Lower lobe of right lung (tissue), 2 donors: ENCODE measurements at regions not wholly inside any gene's neighbourhood (a gene's known extent, or its start where the extent isn't known, plus 50 kb on each side); places are given as distances from the start of the nearest gene placed in this dataset.

ENCODE experiments used
- ATAC-seq, 2 donors: fragments of 200-7000 bp; cut with Tn5 transposase; one replicate each; pipeline ENCODE4 v1.9.1; 2020 to 2022; ENCODE audit warnings: mild to moderate bottlenecking in 2 of 2, moderate library complexity in 2 of 2
- DNase-seq: peaks from one replicate; pipeline ENCODE4 v3.0.0-alpha.2; 2020
- H3K27ac ChIP-seq: fragments of 200-600 bp; one replicate; pipeline ENCODE4 v1.8.0; 2022
- H3K27me3 ChIP-seq: fragments of 200-600 bp; one replicate; pipeline ENCODE4 v1.8.0; 2022; ENCODE audit warnings: low read depth
- H3K36me3 ChIP-seq: fragments of 200-600 bp; one replicate; pipeline ENCODE4 v1.8.0; 2022; ENCODE audit warnings: mild to moderate bottlenecking
- H3K4me1 ChIP-seq: fragments of 200-600 bp; one replicate; pipeline ENCODE4 v1.8.0; 2022
- H3K4me3 ChIP-seq: fragments of 200-600 bp; one replicate; pipeline ENCODE4 v1.8.0; 2022; ENCODE audit warnings: mild to moderate bottlenecking
- H3K9me3 ChIP-seq: fragments of 200-600 bp; one replicate; pipeline ENCODE4 v1.8.0; 2022
- intact Hi-C: fragments of 100-400 bp; cut with DNase I; formaldehyde crosslinking; loops from one replicate; pipeline ENCODE4 v1.11.0; 2022
- TF ChIP-seq, protein P1 (sequence below): fragments of 200-600 bp; IDR thresholded peaks from one replicate; pipeline ENCODE4 v1.8.0; 2022; ENCODE audit warnings: antibody characterized with exemption, mild to moderate bottlenecking
- donor health status: DM: no; HTN: yes; CAD: no; lungs with severe emphysema.

GRCh38 chr1:229975047-229975446 lies 92.0 kb upstream of the GALNT2 start:
- no peak overlapping the region for H3K27ac ChIP-seq
- H3K27me3 ChIP-seq: no peaks in the 10 kb centered on the region
- DNase-seq (no peak), ATAC-seq (no peak)
- intact Hi-C loops: no loop called here
- H3K4me1 ChIP-seq: no peaks in the 10 kb centered on the region
- no peaks in the 10 kb centered on the region for H3K36me3 ChIP-seq
- TF ChIP-seq, protein P1, sequence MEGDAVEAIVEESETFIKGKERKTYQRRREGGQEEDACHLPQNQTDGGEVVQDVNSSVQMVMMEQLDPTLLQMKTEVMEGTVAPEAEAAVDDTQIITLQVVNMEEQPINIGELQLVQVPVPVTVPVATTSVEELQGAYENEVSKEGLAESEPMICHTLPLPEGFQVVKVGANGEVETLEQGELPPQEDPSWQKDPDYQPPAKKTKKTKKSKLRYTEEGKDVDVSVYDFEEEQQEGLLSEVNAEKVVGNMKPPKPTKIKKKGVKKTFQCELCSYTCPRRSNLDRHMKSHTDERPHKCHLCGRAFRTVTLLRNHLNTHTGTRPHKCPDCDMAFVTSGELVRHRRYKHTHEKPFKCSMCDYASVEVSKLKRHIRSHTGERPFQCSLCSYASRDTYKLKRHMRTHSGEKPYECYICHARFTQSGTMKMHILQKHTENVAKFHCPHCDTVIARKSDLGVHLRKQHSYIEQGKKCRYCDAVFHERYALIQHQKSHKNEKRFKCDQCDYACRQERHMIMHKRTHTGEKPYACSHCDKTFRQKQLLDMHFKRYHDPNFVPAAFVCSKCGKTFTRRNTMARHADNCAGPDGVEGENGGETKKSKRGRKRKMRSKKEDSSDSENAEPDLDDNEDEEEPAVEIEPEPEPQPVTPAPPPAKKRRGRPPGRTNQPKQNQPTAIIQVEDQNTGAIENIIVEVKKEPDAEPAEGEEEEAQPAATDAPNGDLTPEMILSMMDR: no peak
- H3K9me3 ChIP-seq: no peaks in the 10 kb centered on the region
- H3K4me3 ChIP-seq: no peak overlapping the region

- DNase-seq (no peak), ATAC-seq (no peak)
- H3K4me1 ChIP-seq: no peaks in the 10 kb centered on the region
- H3K4me3 ChIP-seq: no peak overlapping the region
- H3K36me3 ChIP-seq: no peaks in the 10 kb centered on the region
- TF ChIP-seq, protein P1: no peak
- no peak overlapping the region for H3K27ac ChIP-seq
- no peaks in the 10 kb centered on the region for H3K27me3 ChIP-seq
- no peaks in the 10 kb centered on the region for H3K9me3 ChIP-seq
- intact Hi-C loops: no loop called here
Measured at GRCh38 chr1:229980009-229980408, 87.0 kb upstream of the GALNT2 start.

DNA sequence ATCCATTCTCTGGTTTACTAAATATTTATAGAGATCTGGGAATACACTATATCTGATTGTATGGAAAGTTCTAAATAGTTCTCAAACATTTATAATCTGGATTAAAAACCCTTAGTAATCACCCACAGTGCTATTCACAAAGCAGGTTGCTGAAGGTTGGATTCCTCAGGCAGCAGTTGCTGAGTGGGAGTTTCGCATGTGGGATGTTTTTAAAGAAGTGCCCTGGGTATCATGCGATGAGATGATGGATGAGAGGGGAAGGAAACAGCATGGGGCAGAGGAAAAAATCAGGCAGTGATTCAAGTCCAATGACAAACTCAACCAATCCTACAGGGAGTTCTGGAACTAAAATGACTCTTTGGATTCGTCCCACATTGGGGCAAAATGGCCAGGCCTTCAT lies 85.3 kb upstream of the GALNT2 start:
- no peak overlapping the region for H3K4me3 ChIP-seq

GRCh38 chr1:229984310-229984991 lies 82.6 kb upstream of the GALNT2 start:
- Histone ChIP-seq H3K36me3 (no peaks in the 10 kb centered on the region), H3K4me3 (no peak overlapping the region), H3K9me3 (no peaks in the 10 kb centered on the region), H3K27me3 (no peaks in the 10 kb centered on the region), H3K27ac (no peak overlapping the region), H3K4me1 (no peaks in the 10 kb centered on the region)
- no peak for DNase-seq
- intact Hi-C loops: no loop called here
- TF ChIP-seq, protein P1: no peak
- no peak for ATAC-seq

More for the DNA sequence above, 85.3 kb upstream of the GALNT2 start:
- H3K27ac ChIP-seq: no peak overlapping the region
- intact Hi-C loops: no loop called here
- H3K9me3 ChIP-seq: no peaks in the 10 kb centered on the region
- ATAC-seq: no peak
- no peaks in the 10 kb centered on the region for H3K27me3 ChIP-seq
- no peak for DNase-seq
- H3K4me1 ChIP-seq: no peaks in the 10 kb centered on the region
- no peaks in the 10 kb centered on the region for H3K36me3 ChIP-seq
- TF ChIP-seq, protein P1: no peak

- no peak for DNase-seq
- Histone ChIP-seq H3K36me3 (no peaks in the 10 kb centered on the region), H3K4me3 (no peak overlapping the region), H3K9me3 (no peaks in the 10 kb centered on the region), H3K27me3 (no peaks in the 10 kb centered on the region), H3K27ac (no peak overlapping the region), H3K4me1 (no peaks in the 10 kb centered on the region)
- no peak for ATAC-seq
- TF ChIP-seq, protein P1: no peak
- intact Hi-C loops: no loop called here
Measured at GRCh38 chr1:229984992-229985612, 81.9 kb upstream of the GALNT2 start.
